Medulla oblongata (tissue), 1 donor: ENCODE measurements at regions not wholly inside any gene's neighbourhood (a gene's known extent, or its start where the extent isn't known, plus 50 kb on each side); places are given as distances from the start of the nearest gene placed in this dataset.
"Not testable (repeated sequence)": the region's sequence is repeated elsewhere in the genome, so short reads cannot be mapped to it uniquely, and the experiment has no call there.

Experiments
- DNase-seq: peaks from one replicate; pipeline ENCODE4 v3.0.0-alpha.2; 2015; ENCODE audit errors: extremely low spot score

GRCh38 chr2:212913640-212914306 lies 237.6 kb downstream of the IKZF2 start:
- no peak for DNase-seq

GRCh38 chr2:212912445-212913103 lies 238.8 kb downstream of the IKZF2 start:
- DNase-seq, result no peak

- no peak for DNase-seq
Observed at GRCh38 chr2:212911011-212911410, 240.4 kb downstream of the IKZF2 start.

GRCh38 chr2:212908682-212909435 lies 242.6 kb downstream of the IKZF2 start:
- no peak for DNase-seq

- no peak for DNase-seq
Observed at GRCh38 chr2:212908031-212908430, 243.4 kb downstream of the IKZF2 start.

GRCh38 chr2:212906620-212907019 lies 244.8 kb downstream of the IKZF2 start:
- DNase-seq, result no peak

GRCh38 chr2:212905640-212906201 lies 245.7 kb downstream of the IKZF2 start:
- DNase-seq, result no peak

GRCh38 chr2:212904646-212905045 lies 246.8 kb downstream of the IKZF2 start:
- no peak for DNase-seq

- no peak for DNase-seq
Observed at GRCh38 chr2:212903413-212903812, 248.0 kb downstream of the IKZF2 start.

- no peak for DNase-seq
Observed at GRCh38 chr2:212902421-212902820, 249.0 kb downstream of the IKZF2 start.

- DNase-seq, result no peak
Observed at GRCh38 chr2:212901604-212902275, 249.7 kb downstream of the IKZF2 start.

GRCh38 chr2:212900715-212901114 lies 250.7 kb downstream of the IKZF2 start:
- no peak for DNase-seq

GRCh38 chr2:212898011-212898410 lies 253.4 kb downstream of the IKZF2 start:
- DNase-seq, result no peak

- DNase-seq, result no peak
Observed at GRCh38 chr2:212897296-212897695, 254.1 kb downstream of the IKZF2 start.

GRCh38 chr2:212894026-212894425 lies 257.4 kb downstream of the IKZF2 start:
- no peak for DNase-seq

- no peak for DNase-seq
Observed at GRCh38 chr2:212893216-212893615, 258.2 kb downstream of the IKZF2 start.

- DNase-seq, result peak; percentile 36
Observed at GRCh38 chr2:212892193-212892592, 259.2 kb downstream of the IKZF2 start.

GRCh38 chr2:212891580-212891979 lies 259.8 kb downstream of the IKZF2 start:
- no peak for DNase-seq

GRCh38 chr2:212882626-212883025 lies 268.8 kb downstream of the IKZF2 start:
- DNase-seq, result no peak

- DNase-seq, result not testable (repeated sequence)
Observed at GRCh38 chr2:212876556-212876955, 274.9 kb downstream of the IKZF2 start.

- not testable (repeated sequence) for DNase-seq
Observed at GRCh38 chr2:212875950-212876349, 275.5 kb downstream of the IKZF2 start.

- no peak for DNase-seq
Observed at GRCh38 chr2:212873256-212873655, 278.2 kb downstream of the IKZF2 start.
